Osteocyte (in vitro differentiated cells): ENCODE measurements at regions not wholly inside any gene's neighbourhood (a gene's known extent, or its start where the extent isn't known, plus 50 kb on each side); places are given as distances from the start of the nearest gene placed in this dataset.

Experiments used
- DNase-seq: peaks from one replicate; pipeline ENCODE4 v3.0.0; 2021; ENCODE audit warnings: mixed read lengths; ENCODE audit not compliant: unreplicated experiment; ENCODE audit errors: extremely low spot score
- H3K27ac Mint-ChIP-seq: one replicate; pipeline ENCODE4 v1.8.0; 2021; ENCODE audit warnings: mild to moderate bottlenecking, mixed read lengths; ENCODE audit not compliant: unreplicated experiment
- H3K27me3 Mint-ChIP-seq: one replicate; pipeline ENCODE4 v1.8.0; 2021; ENCODE audit warnings: mixed read lengths; ENCODE audit not compliant: unreplicated experiment
- H3K36me3 Mint-ChIP-seq: one replicate; pipeline ENCODE4 v1.8.0; 2021; ENCODE audit warnings: mixed read lengths; ENCODE audit not compliant: unreplicated experiment
- H3K4me1 Mint-ChIP-seq: one replicate; pipeline ENCODE4 v1.8.0; 2021; ENCODE audit warnings: mixed read lengths; ENCODE audit not compliant: unreplicated experiment
- H3K4me3 Mint-ChIP-seq: one replicate; pipeline ENCODE4 v1.8.0; 2021; ENCODE audit warnings: mild to moderate bottlenecking, moderate library complexity, mixed read lengths; ENCODE audit not compliant: unreplicated experiment
- H3K9me3 Mint-ChIP-seq: one replicate; pipeline ENCODE4 v1.8.0; 2021; ENCODE audit warnings: mixed read lengths; ENCODE audit not compliant: unreplicated experiment
- CTCF ChIP-seq: fragments of 200-600 bp; sonication (generic); IDR thresholded peaks from 2 replicates; pipeline ENCODE4 v1.5.0; 2021; ENCODE audit warnings: antibody characterized with exemption, mild to moderate bottlenecking, moderate library complexity

- TF ChIP-seq CTCF = no peak
- peaks cover under 1% of the 10 kb centered on the region for H3K9me3 Mint-ChIP-seq
- H3K27me3 Mint-ChIP-seq = no peaks in the 10 kb centered on the region
- H3K4me3 Mint-ChIP-seq = no peak overlapping the region
- peaks cover 4% of the 10 kb centered on the region for H3K36me3 Mint-ChIP-seq
- H3K27ac Mint-ChIP-seq = no peak overlapping the region
- no peak for DNase-seq
- peaks cover 15% of the 10 kb centered on the region for H3K4me1 Mint-ChIP-seq
These were observed 155.3 kb downstream of the MIAT start for GRCh38 chr22:26812731-26813130.

GRCh38 chr22:26816726-26817125, 159.3 kb downstream of the MIAT start:
- Mint-ChIP-seq H3K27ac (no peak overlapping the region), H3K4me1 (peaks cover 2% of the 10 kb centered on the region), H3K9me3 (peaks cover 9% of the 10 kb centered on the region), H3K4me3 (no peak overlapping the region), H3K27me3 (no peaks in the 10 kb centered on the region), H3K36me3 (peaks cover 6% of the 10 kb centered on the region)
- TF ChIP-seq CTCF = no peak
- no peak for DNase-seq

GRCh38 chr22:26817926-26818325, 160.5 kb downstream of the MIAT start:
- no peak for DNase-seq
- H3K36me3 Mint-ChIP-seq = peaks cover 6% of the 10 kb centered on the region
- H3K4me3 Mint-ChIP-seq = no peak overlapping the region
- H3K9me3 Mint-ChIP-seq = peaks cover 9% of the 10 kb centered on the region
- H3K4me1 Mint-ChIP-seq = no peaks in the 10 kb centered on the region
- TF ChIP-seq CTCF = no peak
- no peak overlapping the region for H3K27ac Mint-ChIP-seq
- H3K27me3 Mint-ChIP-seq = no peaks in the 10 kb centered on the region

- DNase-seq = no peak
- Mint-ChIP-seq H3K4me1 (no peaks in the 10 kb centered on the region), H3K27ac (no peak overlapping the region), H3K4me3 (no peak overlapping the region), H3K36me3 (peaks cover 6% of the 10 kb centered on the region), H3K27me3 (no peaks in the 10 kb centered on the region), H3K9me3 (peaks cover 9% of the 10 kb centered on the region)
- no peak for TF ChIP-seq CTCF
These were observed 164.5 kb downstream of the MIAT start for GRCh38 chr22:26821854-26822253.

- TF ChIP-seq CTCF = peak; percentile 19
- H3K36me3 Mint-ChIP-seq = peaks cover 3% of the 10 kb centered on the region
- H3K4me3 Mint-ChIP-seq = no peak overlapping the region
- no peaks in the 10 kb centered on the region for H3K27me3 Mint-ChIP-seq
- no peak for DNase-seq
- H3K27ac Mint-ChIP-seq = no peak overlapping the region
- H3K4me1 Mint-ChIP-seq = no peaks in the 10 kb centered on the region
- peaks cover 9% of the 10 kb centered on the region for H3K9me3 Mint-ChIP-seq
These were observed 164.9 kb downstream of the MIAT start for GRCh38 chr22:26822313-26822712.
